ENCODE measurements at regions not wholly inside any gene's neighbourhood (a gene's known extent, or its start where the extent isn't known, plus 50 kb on each side); places are given as distances from the start of the nearest gene placed in this dataset.

DNA sequence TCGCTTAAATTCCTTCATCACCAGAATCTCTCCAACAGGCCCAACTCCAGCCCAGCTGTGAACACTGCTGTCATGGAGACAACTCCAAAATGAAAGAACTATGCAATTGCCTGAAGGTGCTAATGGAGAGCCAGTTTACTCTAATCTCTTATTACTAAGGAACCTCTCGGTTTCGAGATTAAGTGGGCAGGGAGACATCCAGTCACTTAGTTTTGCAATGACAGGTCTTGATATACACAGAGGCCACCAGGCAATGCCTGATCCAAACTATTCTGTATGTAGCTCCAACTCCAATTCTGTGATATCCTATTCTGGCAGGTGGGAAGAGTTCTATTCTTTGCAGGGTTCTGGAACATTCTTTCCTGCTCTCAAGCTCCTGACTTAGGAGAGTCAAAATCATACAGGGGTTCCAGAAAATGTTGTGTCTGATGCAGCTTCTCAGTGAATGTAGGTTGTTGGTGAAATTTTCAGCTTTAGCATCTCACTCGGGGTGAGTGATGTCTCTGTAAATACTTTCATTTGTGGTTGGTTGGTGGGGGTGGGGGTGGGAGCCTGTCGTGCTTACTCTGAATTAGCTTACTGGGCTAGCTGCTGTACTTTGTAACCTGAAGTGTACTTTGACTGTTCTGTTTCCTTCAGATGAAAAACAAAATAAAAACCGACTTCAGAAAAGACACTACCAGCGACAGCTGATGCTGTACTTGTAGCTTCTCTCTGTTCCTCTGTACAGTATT lies 170.9 kb downstream of the PALM2AKAP2 start:
- DNase-seq (ENCODE audit: low spot score), result no peak

DNA sequence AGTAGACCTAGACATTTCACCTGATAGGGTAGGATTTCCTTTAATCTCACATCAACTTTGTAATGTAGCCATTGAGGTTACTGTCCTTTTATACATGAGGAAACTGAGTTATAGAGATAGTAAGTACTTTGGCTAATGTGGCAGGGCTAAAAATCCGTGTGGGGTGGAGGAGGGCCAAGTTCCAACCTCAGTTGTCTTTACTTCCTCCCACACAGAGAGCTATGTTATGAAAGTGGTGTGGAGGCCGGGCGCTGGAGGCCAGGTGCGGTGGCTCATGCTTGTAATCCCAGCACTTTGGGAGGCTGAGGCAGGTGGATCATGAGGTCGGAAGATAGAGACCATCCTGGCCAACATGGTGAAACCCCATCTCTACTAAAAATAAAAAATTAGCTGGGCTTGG lies 173.3 kb downstream of the PALM2AKAP2 start:
- no peak for DNase-seq (ENCODE audit: low spot score)

DNA sequence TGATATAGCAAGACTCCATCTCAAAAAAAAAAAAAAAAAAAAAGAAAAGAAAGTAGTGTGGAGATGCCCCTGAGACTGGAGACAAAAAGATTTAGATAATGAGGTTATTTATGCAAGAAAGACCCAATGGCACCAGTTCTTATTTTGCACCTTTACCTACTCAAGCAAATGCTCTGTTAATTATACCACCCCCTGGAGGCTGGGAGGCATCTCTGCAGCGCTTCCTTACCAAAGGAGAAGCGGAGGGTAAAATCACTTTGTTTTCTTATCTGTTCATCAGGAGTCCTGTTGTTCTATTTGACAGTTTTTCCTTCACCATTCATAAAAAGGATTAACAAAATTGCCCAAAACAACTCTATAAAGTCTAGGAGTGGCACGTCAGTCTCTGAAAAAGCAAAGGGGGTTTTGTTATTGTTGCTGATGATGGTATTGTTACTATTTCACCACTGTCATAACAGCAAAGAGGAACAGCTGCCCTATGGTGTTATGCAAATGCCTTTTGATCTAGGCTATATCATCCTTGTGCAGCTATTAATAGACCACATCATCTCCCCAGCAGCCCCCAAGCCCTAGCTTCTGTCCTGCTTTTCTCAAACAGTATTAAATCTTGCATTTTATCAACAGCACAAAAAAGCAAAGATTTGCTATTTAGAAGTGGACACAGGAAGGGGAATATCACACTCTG lies 174.0 kb downstream of the PALM2AKAP2 start:
- DNase-seq (ENCODE audit: low spot score), result no peak

DNA sequence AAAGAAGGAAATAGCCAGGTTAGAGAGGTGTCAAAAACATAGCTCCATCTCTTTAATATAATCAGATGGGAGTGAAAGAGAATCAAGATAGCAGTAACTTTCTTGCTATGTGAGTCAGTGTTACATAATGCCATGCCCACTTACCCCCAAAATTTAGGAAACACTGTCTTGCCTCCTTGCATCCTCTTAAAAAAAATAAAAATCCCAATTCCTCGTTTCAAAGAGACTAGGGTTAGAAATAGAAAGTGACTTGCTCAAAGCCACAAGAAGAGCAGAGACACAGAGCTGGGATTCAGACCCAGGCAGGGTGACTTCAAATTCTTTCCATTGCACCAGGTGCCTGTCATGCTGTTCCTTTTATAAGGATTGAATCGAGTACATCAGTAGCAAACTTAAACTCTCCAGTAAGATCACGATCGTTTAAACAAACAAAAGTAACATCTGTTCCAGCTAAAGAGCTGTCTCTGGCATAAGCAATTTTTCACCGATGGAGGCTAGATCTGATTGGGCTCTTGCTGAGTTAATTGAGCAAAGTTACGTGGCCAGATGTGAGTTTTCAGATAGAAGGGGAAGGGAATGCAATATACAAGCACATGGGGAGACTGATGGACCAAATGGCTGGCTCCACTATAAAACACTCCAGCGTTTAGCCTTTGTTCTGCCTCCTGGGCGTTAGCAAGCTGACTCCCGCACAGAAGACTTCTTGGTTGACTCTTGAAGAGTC lies 176.9 kb downstream of the PALM2AKAP2 start:
- peak; percentile 23 for DNase-seq (ENCODE audit: low spot score)

DNA sequence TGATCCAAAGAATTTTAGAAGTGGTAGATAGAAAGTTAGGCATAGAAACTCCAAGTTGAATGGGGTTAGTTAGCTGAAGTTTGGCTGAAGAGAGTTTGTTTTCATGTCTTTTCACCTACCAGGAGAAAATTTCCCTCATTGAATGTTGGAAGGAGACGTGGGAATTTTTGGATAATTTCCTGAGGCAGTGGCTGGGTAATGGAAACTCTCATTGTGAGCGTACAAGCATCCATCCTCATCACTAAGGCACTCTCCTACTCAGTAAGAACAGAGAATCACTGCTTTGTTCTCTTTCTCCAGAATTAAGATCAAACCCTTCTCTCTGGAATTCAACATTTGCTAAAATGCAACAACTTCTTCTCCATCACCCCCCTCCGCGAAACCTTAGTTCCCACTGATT lies 179.7 kb downstream of the PALM2AKAP2 start:
- no peak for DNase-seq (ENCODE audit: low spot score)

DNA sequence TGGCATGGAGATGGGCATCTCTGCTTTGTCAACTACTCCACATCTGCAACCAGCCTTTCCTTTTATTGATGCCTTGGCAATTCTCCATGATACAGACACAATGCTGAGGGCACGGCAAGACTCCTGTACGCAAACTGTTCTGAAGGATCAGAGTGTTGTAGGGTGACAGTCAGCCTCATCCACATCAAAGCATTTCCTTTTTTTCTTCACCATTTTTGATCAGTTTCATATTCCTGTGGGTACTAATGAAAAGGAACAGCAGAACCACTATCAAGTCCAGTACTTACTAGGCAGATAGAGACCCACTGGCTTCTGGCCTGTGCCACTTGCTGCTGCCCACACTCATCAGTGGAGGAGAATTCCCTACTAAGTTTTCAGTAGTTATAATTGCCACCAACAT lies 181.6 kb downstream of the PALM2AKAP2 start:
- no peak for DNase-seq (ENCODE audit: low spot score)

DNA sequence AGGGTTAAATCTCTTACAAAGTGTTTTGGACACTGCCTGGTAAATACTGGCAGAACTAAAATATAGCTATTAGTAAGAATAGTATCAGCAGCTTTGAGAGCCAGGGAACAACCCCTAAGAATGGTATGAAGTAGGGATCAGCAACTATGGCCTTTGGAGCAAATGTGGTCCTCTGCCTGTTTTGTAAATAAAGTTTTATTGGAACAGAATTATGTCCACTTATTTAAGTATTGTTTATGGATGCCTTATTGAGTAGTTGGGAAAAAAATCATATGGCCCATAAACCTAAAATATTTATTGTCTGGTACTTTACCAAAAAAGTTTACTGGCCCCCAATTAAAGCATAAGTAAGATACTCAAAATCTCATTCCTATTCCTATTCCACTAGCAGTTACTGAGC lies 182.2 kb downstream of the PALM2AKAP2 start:
- no peak for DNase-seq (ENCODE audit: low spot score)

DNA sequence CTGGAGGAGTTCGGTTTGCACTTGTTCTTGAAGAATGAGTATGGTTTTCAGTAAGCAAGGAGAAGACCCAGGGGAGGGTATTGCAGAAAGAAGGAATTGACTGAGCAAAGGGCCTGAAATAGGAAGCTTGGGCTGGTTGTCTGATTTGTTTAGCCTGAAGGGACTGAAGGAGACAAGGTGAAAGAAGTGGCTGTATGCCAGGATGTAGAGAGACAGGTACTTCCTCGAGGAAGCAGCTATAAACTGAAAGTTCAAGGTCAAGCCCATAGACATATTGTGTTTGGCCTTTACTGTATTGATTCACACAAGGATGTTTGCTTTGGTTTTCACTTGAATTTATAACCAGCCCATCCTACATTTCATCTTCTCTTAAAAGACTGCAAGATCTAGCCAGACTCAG lies 183.1 kb downstream of the PALM2AKAP2 start:
- no peak for DNase-seq (ENCODE audit: low spot score)

DNA sequence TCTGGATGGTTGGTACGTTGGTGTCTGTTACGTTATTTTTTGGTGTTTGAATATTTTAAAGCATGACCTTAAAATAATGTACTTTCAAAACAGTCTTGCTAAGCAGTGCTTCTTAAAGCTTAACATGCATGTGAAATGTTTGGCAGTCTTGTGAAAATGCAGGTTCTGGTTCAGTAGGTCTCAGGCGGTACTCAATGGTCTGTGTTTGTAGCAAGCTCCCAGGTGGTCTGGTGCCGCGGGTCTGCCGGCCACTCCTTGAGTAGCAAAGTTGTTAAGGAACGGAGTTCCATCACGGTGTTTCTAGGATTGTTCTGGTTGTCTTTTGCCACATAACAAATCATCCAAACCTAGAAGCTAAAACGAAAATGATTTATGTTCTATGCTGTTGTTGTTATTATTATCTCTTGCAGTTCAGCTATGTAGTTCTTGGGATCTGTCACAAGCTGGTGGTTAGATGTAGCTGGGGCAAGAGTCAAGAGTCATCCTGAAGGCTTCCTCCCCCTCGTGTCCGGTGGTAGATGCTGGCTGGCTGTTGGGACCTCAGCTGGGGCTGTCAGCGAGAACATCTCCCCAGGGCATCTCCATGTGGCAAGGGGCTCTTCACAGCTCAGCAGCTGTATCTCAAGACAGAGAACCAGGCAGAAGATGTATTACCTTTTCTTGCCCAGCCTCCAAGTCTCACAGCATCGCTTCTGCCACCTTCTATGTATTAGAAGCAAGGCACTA lies 186.8 kb downstream of the PALM2AKAP2 start:
- no peak for DNase-seq (ENCODE audit: low spot score)

DNA sequence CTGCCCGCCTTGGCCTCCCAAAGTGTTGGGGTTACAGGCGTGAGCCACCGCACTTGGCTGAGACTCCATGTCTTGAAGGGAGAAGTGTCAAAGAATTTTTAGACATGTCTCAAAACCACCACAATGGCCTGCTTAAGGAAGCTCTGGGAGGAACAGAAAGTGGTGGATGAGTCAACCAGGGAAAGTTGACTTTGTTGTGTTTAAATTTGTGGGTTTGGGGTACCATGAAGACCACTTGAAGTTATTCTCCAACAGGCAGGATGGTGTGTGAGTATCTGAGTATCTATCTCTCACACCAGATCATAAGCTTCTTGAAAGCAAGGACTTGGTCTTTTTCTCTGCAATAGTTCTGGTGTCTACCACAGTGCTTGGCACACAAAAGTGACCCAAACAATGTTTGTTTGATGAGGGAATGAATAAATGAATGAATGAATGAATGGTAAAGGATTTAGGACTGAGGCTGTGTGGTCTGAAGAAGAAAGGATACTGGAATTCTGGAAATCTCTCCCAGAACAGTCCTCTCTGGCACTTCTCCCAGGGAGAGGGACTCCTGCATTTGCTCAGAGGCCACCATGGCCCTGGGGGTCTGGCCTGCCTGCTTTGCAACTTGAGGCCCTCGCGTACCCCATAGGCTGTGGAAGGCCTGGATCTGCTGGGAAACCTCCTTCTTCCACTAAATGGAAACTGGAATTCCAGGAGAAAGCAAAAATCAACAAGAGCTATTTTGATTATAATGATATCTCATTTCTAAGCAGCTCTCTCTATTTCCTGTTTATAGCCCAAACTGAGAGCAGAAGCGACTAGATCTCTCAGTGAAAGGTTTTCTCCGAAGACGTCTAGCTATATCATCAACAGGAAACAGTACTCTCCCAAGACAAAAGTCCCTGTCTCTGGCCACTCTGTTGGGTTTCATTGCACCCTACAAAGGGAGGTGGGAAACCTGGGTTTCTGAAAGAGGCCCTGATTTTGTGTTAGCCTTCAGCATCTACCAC lies 187.9 kb downstream of the PALM2AKAP2 start:
- no peak for DNase-seq (ENCODE audit: low spot score)

DNA sequence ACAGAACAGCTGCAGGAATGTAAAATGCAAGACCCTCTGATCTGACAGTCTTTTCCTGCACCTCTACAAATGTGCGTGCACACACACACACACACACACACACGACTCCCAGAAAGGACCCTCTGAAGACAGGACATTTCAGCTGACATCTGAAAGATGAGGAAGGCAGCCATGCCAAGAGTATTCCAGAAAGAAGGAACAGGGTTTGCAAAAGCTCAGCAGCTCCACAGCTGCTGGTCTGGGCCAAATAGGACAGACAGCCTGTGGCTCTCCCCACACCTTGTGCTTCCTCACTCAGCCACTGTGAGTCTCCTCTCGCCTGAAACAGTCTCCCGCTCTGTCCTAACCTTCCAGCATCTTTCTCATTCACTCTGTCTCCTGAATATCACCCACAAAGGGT lies 189.0 kb downstream of the PALM2AKAP2 start:
- no peak for DNase-seq (ENCODE audit: low spot score)

DNA sequence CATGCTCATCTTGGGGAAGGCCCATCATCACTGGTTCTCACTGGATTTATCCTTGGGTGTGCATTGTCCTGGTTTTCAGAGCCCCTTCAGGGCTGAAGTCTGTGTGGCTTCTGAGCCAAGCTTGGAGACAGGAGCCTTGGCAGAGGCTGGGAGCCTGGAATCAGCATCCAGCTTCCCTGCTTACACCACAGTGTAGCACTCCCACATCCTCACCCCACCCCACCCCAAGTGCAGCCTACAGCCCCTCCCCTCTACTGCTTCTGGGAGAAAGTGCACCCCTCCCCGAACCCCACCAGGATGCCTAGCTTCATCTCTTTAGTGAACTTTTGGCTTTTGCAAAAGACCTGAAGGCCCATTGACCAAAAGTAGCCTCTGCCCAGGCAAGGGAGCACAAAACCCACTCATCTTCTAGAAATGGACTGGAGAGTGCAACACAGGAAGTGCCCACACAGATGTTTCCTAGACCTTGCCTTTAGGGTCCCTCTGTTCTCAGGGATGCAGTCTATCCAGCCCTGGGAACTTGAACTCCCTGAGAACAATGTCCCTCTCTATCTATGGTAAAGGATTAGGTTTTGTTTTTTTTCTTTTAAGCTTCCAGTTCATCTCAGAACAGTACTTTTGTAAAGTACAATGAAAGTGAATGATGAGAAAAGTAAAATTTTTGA lies 189.7 kb downstream of the PALM2AKAP2 start:
- no peak for DNase-seq (ENCODE audit: low spot score)

DNA sequence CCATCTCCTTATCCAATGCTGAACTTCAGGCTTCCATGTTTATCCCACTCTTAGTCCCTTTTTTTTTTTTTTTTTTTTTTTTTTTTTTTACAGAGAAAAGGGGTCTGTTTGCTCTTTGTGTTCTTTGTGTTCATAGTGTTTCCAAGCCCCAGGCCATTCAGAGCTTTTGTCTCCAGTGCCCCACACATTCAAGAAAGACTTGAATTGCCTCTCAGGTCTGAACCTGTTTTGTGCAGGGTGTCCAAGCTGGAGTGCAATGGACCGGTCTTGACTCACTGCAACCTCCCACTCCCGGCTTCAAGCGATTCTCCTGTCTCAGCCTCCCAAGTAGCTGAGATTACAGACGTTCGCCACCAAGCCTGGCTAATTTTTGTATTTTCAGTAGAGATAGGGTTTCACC lies 191.2 kb downstream of the PALM2AKAP2 start:
- no peak for DNase-seq (ENCODE audit: low spot score)

DNA sequence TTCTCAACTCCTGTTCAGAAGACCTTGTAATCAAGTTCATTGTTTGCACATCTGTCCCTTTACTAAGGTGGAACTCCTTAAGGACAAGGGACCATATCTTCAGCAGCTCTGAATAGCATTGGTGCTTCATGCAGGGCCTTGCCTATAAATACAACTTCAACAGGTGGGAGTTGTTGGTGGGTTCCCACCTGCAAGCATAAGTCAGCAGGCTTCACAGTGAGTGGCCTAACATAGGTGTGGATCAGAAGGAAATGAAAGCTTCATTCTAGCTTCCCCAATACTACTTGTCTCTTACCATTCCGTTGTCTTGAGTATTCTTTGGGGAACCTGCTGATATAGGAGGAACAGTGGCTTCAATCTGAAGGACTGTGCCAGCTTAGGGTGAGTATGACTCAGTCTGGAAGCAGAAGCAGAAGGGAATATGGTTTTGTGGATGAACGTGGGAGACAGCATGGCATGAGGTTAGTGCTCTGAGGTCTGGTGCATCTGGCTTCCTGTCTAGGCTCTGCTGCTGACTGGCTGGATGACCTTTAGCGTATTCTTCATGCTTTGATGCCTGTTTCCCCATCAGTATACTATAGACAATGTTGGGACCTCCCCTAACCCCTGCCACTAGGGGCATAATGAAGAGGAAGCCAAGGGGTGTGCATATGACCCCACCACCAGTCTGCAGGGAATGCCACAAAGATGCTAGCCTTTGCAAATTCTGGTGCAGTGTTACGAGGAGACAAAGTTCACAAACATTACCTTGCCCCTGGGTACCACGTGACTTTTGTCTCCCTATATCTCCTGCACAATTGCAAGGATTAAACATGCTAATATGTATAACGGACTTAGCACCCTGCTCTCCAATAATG lies 192.3 kb downstream of the PALM2AKAP2 start:
- DNase-seq (ENCODE audit: low spot score), result no peak

DNA sequence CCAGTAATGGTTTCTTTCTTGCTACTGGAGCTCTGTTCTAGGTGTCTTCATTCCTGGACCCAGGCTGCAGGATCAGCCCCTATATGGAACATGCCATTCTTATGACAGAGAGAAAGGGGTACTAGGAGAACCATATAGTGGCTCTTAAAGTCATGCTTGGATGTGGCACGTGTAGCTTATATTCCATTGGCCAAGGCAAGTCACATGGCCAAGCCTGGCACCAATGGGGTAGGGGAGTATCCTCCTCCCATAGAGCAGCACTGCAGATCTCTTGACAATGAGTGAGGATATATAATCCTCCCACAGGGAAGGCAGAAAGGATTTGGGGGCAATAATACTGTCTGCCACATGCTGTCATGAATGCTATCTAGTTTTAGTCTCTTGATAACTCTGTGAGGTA lies 193.3 kb downstream of the PALM2AKAP2 start:
- DNase-seq (ENCODE audit: low spot score), result no peak

DNA sequence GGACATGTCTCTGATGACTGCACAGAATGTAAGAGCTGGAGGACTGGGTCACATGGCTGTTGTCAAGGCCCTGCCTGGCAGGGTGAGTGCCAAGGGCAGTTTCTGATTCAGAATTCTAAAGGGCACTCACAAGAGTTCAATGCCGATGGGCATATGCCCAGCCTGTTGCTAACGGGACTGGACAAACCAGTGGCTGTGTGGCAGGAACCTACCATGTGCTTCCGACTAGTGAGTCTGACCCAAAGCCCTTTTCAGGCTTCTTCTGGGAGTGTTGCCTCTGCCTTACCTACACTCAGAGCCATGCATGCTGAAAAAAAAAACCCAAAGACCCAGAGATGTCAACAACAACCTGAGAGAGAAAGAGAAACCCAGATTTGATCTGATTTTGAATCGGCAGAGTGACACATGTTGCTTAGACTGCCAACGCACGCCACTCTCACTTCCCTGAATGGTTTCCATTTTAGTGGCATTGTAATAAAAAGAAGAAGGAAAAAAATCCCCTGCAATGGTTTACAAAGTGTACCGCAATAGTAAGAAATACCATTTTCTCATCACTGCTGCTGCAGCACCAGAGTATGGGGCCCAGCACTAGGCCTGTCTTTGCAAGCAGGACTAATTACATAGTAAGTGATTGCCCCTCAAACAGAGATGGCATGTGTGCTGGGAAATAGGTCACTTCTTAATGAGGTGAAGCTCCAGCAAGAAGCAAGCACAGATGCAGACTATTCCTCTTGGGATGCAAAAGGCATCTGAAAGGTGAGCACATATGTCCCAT lies 194.3 kb downstream of the PALM2AKAP2 start:
- no peak for DNase-seq (ENCODE audit: low spot score)

DNA sequence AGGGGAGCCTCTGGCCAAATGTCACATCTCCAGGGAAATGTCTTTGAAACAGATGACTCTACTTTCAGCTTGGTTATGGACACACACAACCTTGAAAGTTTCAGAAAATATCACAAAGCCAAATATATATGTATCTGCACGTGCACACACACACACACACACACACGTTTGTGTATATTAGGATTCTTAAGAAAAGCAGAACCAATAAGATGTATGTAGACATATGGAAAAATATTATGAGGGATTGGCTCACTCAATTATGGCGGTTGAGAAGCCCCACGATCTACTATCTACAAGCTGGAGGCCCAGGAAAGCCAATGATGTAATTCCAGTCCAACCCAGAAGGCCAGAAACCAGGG lies 194.9 kb downstream of the PALM2AKAP2 start:
- no peak for DNase-seq (ENCODE audit: low spot score)

DNA sequence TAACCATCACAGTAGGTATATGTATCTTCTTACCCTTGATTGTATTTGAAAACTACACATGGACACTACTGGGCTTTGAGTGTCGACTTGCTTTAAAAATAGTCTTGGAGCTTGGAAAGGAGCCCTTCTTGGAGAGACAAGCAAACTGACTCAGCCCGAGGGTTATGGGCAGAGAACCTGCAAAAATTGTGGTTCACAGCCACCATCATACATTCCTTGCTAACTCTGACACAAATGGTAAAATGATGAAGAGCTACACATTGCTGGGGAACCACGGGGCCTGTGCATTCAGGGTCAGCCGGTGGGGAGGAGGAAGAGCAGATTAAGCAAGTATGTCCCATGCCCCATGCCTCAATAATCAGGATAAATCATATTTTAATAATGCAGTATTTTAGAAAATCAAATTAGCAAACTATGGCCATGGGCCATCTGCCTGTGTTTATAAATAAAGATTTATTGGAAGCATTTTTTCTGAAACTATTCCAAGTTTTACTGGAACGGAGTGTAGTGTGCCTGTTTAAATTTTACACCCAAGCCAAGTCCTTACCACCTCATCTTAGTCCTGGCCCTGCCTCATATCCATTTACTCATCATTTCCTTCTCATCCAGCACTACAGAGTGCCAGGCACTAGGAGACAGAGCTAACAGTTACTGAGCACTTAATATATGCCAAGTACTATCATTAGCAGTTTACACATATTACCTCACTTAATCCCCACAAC lies 195.7 kb downstream of the PALM2AKAP2 start:
- peak; percentile 78 for DNase-seq (ENCODE audit: low spot score)

All from AG08395 (cell line).